Left colon (tissue), 2 donors: ENCODE measurements at regions not wholly inside any gene's neighbourhood (a gene's known extent, or its start where the extent isn't known, plus 50 kb on each side); places are given as distances from the start of the nearest gene placed in this dataset.
"Not testable (repeated sequence)": the region's sequence is repeated elsewhere in the genome, so short reads cannot be mapped to it uniquely, and the experiment has no call there.

Experiments
- ATAC-seq: fragments of 200-7000 bp; cut with Tn5 transposase; one replicate; pipeline ENCODE4 v1.9.1; 2020; ENCODE audit warnings: mild to moderate bottlenecking, moderate library complexity
- DNase-seq, 2 donors: peaks; one replicate each; pipeline ENCODE4 v3.0.0-alpha.2; 2020
- intact Hi-C, 2 donors: fragments of 100-400 bp; cut with DNase I in 1 of 2; cut with micrococcal nuclease in 1 of 2; formaldehyde crosslinking; loops; one replicate each; pipeline versions ENCODE4 v1.11.2 to v1.14.0; 2022; cut with DNase I, micrococcal nuclease
- donor health status: DM: no; HTN: no; CAD: no.
- donor health status: DM: yes; HTN: yes; CAD: no.

DNA sequence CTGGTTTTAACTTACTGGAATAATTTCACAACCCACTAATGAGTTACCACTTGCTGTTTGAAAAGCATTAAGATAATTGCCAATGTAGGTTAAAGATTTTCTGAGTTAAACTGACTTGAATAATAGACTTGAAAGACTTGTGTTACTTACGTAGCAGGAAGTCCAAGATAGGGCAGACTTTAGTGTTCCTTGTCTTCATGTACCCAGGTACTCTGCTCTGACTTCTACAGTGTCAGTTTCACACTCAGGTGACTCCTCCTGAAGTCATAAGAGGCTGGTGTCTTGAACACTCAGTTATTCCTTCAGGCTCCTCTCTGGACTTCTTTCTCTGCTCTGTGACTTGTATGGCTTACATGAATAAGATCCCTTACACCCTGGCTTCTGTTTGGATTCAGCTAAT lies 76.3 kb upstream of the SGK1 start:
- ATAC-seq (no peak), DNase-seq (no peak)
- intact Hi-C loops, result no loop called here

DNA sequence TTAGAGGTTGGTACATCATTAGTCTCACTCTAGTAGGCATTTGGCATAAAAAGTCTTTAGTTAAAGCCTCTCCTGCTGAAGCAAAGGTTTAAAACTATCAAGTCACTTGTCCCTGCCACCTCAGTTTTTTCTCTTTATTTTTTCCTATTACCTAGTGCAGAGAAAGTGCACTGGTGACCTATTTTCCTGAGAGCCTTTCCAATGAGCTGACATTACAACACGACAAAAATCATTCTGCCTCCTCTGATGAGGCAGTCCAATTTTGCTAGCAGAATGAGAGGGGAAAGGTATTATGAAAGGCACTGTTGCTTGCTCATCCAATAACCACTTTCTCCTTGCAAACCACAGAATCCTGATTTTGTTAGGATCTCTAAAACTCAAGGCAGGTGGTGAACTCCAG lies 73.3 kb upstream of the SGK1 start:
- DNase-seq, result no peak
- intact Hi-C loops, result no loop called here
- ATAC-seq, result no peak

DNA sequence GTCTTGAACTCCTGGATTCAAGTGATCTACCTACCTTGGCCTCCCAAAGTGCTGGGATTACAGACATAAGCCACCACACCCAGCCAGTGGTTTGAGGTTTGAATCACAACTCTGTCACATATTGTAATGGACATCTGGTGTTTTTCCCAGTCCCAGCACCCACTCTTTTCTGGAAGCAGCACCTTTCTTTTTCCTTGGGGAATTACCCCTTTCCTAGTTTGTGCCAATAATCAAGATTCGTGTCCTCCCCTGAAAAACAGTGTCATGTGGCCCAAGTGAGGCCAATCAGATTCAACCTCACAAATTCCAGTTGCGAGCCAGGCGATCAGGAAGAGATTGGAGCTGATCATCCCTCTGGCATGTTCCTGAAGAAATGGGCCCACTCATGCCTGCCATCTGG lies 71.7 kb upstream of the SGK1 start:
- ATAC-seq, result no peak
- intact Hi-C loops, result no loop called here
- no peak for DNase-seq

DNA sequence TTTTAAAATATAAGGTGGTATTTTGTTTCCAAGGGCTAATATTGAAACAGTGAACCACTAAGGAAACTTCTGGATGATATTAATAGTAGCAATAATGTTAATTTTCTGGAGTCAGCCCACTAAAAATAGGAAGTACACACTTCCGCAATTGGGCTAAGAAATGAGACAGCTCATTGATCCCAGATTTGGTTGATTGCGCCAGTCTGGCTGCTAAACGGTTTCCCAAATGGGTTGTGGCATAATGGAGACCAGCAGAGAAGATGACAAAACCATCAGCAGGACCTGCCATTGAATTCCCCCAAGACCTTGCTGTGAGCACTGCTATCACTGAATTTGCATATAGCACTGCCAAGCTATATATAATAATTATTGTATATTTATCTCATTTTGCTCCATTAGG lies 71.2 kb upstream of the SGK1 start:
- DNase-seq (no peak), ATAC-seq (no peak)

DNA sequence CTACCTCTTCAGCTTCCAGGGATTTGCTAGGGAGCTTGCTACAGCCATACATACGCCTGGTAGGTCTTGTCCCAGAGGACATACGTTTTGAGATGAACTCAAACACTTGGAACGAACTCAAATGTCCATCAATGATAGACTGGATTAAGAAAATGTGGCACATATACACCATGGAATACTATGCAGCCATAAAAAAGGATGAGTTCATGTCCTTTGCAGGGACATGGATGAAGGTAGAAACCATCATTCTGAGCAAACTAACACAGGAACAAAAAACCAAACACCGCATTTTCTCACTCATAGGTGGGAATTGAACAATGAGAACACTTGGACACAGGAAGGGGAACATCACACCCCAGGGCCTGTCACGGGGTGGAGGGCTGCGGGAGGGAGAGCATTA lies 68.6 kb upstream of the SGK1 start:
- intact Hi-C loops, DNase-seq, ATAC-seq: not testable (repeated sequence)

More for the DNA sequence above, 71.2 kb upstream of the SGK1 start:
- intact Hi-C loops, result no loop called here

DNA sequence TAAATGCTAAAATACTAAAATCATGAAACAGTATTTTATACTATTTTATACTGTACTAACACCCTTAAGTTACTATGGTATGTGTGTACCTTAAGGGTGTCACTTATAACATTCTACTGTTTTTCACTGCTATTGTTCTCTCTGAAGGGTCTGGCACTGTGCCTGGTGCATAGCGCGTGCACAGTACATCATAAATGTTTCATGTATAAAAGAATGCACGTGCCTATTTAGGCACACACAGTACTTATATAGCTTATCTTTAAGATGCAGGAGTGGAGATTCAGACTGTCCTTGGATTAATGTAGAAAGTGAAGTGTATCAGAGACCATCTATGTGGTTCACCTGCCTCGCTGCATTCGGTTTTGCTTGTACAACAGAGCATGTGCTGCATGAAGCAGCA lies 64.0 kb upstream of the SGK1 start:
- intact Hi-C loops, result no loop called here
- DNase-seq, result peak; percentile 79 to 80
- ATAC-seq, result peak; percentile 72

DNA sequence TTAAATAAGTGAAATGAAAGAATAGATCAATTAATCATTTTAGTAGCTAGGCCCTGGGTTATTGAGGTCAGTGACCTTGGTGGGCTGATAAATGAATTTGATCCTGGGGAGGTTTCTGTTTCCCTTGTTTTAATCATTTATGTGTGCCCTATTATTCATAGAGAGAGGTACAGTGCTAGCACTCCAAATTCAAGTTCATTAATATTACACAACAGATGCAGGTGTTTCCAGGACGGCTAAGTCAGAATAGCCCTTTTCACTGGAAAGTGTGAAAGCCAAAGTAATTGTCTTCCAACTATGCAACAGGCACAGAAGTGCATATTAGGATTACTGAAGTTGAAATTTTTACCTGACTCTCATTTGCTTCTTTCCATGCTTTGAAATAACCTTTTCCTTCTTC lies 61.7 kb upstream of the SGK1 start:
- DNase-seq (no peak), ATAC-seq (no peak)

DNA sequence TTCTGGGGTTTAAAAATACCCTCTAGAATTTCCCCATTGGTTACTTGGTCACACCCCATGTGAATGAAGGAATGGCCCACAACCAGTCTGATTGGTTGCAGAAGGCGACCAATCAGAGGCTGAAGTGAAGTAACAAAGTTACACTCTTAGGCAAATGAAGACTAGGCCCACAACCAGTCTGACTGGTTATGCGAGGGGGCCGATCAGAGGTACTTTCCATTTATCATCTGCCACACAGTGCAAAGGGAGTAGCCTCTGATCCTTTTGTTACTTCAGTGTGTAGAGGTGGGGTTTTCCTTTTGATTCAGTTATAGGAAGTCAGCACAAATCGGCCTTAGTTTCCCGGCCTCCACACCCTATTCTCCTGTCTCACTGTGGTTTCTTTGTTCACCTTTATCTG lies 61.2 kb upstream of the SGK1 start:
- DNase-seq (peak; percentile 76 to 86), ATAC-seq (peak; percentile 92)
- intact Hi-C loops, result no loop called here

More for the DNA sequence above, 61.7 kb upstream of the SGK1 start:
- intact Hi-C loops, result no loop called here

DNA sequence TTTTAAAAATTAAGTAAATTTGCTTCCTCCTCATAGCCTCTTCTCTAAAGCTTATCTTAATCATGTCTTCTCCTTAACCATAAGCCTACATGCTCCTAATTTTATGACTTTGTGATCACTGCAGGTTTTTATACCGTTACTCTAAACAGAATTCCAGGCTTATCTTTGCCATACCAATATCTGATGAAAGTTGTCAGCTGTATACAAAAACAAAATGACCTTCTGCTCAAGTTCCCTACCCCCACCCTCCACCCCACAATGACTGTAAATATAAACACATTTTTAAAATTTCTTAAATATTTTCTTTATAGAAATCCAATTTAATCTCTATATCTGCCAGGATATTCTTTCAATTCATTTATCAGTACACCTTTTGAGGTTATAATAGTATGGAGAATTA lies 60.5 kb upstream of the SGK1 start:
- no peak for ATAC-seq
- intact Hi-C loops, result no loop called here
- DNase-seq, result no peak

DNA sequence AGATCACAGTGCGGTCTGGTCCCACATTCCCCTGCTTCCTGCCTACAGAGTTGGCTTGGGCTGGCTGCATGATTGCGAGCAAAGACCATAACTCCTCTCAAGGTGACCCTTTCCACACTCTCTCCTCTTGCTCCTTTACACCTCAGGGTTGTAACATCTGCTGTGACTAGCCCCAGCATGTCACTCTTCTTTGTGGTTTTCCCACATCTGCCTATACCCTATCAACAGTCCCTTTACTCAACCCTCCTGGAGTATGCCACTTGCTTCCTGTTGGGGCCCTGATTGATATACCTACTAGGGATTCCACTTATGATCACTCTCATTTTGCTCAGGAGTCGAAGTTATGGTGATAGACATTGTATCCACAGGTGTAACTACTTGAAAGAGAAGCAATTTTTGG lies 58.9 kb upstream of the SGK1 start:
- DNase-seq (no peak), ATAC-seq (no peak)
- intact Hi-C loops, result no loop called here

DNA sequence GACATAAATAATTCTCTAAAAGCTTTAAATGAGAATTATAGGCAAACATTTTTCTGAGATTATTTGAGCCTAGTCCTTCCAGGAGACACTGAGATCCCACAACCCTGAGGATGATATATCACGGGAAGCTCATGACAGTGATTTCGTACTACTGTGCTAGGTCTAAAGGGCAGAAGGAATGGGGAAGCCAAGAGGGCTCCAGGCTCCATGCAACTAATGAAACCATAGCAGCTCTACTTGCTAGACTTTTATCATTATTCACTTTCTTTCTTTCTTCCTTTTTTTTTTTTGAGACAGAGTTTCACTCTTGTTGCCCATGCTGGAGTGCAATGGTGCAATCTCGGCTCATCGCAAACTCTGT lies 57.3 kb upstream of the SGK1 start:
- no peak for ATAC-seq
- no peak for DNase-seq
- intact Hi-C loops, result no loop called here

DNA sequence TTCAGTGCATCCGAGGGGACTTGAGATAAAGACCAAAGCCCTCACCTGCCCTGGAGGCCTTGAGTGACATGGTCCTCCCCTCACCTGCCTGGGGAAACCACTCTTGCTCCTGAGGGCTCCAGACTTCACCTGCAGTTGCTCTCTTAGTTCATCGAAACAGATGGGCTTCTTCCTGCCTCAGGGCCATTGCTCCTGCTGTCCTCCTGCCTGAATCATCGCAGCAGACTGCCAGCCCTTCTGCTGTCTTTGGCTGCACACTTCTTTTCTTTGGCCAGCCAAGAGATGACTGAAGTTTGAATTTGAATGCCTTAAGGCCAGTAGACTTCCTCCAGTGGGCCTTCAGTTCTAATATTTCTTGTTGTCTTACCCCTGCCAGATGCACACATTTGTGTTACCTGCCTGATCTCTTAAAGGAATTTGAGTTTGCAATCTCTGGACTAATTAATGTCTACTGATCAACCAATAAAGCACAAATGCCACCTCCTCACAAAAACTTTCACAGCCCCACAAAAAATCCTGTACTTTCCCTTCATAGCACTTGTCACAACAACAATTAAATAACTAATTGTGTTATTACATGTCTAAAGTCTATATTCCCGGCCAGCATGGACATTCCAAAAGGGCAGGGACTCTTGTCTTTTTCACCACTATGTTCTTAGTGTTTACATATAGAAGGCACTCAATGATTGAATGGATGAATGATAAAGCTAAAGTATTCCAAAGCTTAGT lies 56.7 kb upstream of the SGK1 start:
- intact Hi-C loops, result no loop called here
- no peak for ATAC-seq

DNA sequence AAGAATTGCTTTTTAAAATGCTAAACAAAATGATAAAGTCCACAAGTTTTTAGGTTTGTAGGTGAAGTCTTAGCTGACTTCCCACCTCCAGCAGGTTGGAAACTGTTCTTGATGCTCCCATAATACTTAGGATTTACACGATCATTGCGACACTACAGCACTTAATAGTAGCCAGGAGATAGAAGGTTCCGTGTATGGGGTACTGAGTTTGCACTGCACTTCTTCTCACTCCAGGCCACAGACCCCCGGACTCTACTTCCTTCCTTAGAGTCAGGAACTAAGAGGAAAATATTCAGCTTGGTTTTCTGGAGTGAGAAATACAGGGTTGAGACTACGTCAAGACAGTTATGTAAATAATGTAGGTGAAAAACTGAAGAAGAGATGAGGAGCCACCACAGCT lies 56.1 kb upstream of the SGK1 start:
- intact Hi-C loops, result no loop called here
- ATAC-seq (no peak), DNase-seq (no peak)

More for the DNA sequence above, 56.7 kb upstream of the SGK1 start:
- no peak for DNase-seq

DNA sequence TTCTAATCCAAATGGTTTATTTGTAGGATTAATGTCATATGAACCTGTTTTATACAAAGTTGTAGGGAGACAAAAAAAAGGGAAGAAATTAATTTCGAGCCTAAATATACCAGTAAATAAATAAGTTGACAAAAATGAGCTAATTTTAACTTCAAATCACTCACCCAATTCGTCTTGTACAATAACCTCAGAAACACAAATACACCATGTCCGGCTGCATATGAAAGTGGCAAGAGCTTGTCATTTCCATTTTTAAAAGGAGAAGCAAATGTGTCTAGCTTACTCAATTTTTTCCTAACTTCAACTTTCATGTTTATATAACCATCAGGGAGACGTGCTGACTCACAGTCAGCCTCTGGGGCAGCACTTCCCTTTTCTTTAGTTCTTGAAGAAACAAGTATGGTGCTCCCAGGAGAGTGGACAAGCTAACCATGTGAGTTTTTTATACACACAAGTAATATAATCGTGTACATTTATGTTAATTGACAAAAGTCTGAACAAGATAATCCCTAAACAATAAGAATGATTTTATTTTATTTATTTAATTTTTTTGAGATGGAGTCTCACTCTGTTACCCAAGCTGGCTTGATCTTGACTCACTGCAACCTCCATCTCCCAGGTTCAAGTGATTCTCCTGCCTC lies 55.5 kb upstream of the SGK1 start:
- DNase-seq (peak in 1 of 2 donors; percentile 63), ATAC-seq (peak; percentile 54)
- intact Hi-C loops, result no loop called here

DNA sequence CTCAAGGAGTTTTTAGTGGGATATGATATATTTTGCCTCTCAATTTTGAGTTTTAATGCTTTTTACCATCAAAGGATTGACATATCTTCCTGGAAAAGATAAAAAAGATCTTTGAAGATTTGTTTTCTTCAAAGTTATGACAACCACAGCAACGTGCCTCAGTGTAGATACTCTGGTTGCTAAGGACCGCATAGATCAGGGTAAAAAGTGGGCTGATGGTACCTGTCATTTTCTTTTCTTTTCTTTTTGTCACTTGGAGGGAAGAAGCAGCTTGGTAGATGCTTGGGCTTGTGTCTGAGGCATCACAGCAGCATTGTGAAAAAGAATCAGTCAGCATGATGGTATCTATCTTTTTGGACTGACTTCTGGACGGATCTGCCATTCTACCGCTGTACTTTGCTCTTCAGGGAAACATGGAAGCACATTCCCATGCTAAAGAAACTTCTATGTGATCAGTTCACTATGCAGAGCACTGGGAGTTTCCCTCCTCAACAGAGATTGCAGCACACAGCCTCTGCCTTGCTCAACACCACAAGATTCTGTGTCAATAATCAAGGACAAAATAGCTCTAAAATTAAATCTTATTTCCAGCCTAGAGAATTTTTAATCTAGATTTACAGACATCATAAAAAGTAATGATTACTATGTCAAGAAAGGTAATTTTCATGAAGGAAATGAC lies 54.8 kb upstream of the SGK1 start:
- ATAC-seq (peak; percentile 90), DNase-seq (peak; percentile 31 to 62)
- intact Hi-C loops, result no loop called here

DNA sequence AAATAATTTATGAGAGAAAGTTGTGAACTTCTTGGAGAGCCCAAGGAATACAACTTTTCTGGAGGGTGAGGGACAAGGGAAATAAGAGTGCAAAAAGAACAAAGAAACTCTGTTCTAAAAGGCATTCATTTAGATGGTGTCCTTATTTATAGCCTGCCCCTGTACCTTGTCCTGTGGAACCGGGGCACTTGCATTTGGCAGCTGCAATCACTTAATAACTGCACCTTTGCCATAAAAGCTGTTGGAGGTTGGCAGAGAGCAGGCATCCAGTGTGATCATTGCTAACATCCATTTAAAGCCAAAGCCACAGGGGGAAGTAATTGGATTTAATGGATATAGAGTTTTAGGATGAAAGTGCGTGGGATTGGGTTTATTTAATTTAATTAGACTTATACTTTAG lies 50.8 kb upstream of the SGK1 start:
- intact Hi-C loops, result no loop called here
- ATAC-seq (peak; percentile 80), DNase-seq (peak in 1 of 2 donors; percentile 47)
